A549 (cell line): ENCODE measurements at regions not wholly inside any gene's neighbourhood (a gene's known extent, or its start where the extent isn't known, plus 50 kb on each side); places are given as distances from the start of the nearest gene placed in this dataset.

Source experiments
- BHLHE40 ChIP-seq: IDR thresholded peaks from 2 replicates; pipeline ENCODE4 v1.6.1; 2012; ENCODE audit warnings: low read depth, low read length, inconsistent platforms
- CEBPB ChIP-seq, 2 experiments: fragments of >200 bp in 1 of 2; sonication (Bioruptor Twin) in 1 of 2; formaldehyde crosslinking in 1 of 2; IDR thresholded peaks; 2 replicates each; pipeline ENCODE4 v1.6.1; 2012 to 2016
- EP300 ChIP-seq, 2 experiments: fragments of >200 bp; sonication (Bioruptor Twin); formaldehyde crosslinking; IDR thresholded peaks; 2 replicates in 1 of 2; 3 replicates in 1 of 2; pipeline ENCODE4 v1.6.1; 2016 to 2017
- HDAC2 ChIP-seq: fragments of 200-600 bp; sonication (generic); IDR thresholded peaks from 2 replicates; pipeline ENCODE4 v1.6.1; 2016
- NPAS2 ChIP-seq: fragments of 250-450 bp; sonication (Bioruptor Pico); IDR thresholded peaks from 2 replicates; pipeline ENCODE4 v1.8.0; 2022; ENCODE audit warnings: mild to moderate bottlenecking, moderate library complexity, borderline replicate concordance
- POLR2A ChIP-seq: IDR thresholded peaks from 2 replicates; pipeline ENCODE4 v1.6.1; 2012; ENCODE audit warnings: mild to moderate bottlenecking, low read length
- RFX5 ChIP-seq: fragments of 450-650 bp; IDR thresholded peaks from 2 replicates; pipeline ENCODE4 v1.7.1; 2014; ENCODE audit warnings: antibody characterized with exemption, mild to moderate bottlenecking, moderate library complexity
- TP53 ChIP-seq: fragments of 250-450 bp; sonication (Bioruptor Pico); IDR thresholded peaks from 2 replicates; pipeline ENCODE4 v1.5.0; 2021; ENCODE audit warnings: mild to moderate bottlenecking, moderate library complexity
- TF ChIP-seq, protein P1 (sequence below): fragments of >200 bp; sonication (Bioruptor Twin); formaldehyde crosslinking; IDR thresholded peaks from 3 replicates; pipeline ENCODE4 v1.5.1; 2016
- TF ChIP-seq, protein P2 (sequence below): fragments of 200-600 bp; sonication (generic); IDR thresholded peaks from 2 replicates; pipeline ENCODE4 v1.6.1; 2016; ENCODE audit warnings: antibody characterized with exemption, mild to moderate bottlenecking, moderate library complexity
- TF ChIP-seq, protein P3 (sequence below): fragments of 150-350 bp; IDR thresholded peaks from 2 replicates; pipeline ENCODE4 v1.6.1; 2014; ENCODE audit warnings: low read depth, mild to moderate bottlenecking, low read length

DNA sequence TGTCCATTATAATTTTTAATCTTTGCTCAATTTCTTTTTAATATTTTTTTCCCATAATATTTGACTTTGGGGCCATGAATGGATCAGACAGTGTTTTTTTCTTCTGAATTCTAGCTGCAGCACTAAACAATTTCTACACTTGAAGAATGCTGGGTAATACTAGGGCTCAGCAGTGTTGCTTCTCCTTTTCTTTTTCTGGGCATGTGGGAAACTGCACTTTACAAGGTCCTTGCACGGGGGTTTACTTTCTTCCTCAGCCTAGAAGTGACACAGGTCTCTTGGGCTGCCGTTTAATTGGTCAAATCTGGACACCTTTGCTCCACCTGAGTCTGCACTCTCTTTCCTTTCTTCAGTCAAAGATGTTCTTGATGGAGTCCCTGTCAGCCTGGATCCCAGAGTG lies 135.4 kb upstream of the APCDD1 start:
- TF ChIP-seq, protein P1, sequence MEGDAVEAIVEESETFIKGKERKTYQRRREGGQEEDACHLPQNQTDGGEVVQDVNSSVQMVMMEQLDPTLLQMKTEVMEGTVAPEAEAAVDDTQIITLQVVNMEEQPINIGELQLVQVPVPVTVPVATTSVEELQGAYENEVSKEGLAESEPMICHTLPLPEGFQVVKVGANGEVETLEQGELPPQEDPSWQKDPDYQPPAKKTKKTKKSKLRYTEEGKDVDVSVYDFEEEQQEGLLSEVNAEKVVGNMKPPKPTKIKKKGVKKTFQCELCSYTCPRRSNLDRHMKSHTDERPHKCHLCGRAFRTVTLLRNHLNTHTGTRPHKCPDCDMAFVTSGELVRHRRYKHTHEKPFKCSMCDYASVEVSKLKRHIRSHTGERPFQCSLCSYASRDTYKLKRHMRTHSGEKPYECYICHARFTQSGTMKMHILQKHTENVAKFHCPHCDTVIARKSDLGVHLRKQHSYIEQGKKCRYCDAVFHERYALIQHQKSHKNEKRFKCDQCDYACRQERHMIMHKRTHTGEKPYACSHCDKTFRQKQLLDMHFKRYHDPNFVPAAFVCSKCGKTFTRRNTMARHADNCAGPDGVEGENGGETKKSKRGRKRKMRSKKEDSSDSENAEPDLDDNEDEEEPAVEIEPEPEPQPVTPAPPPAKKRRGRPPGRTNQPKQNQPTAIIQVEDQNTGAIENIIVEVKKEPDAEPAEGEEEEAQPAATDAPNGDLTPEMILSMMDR = no peak
- TF ChIP-seq CEBPB (IDR thresholded peaks at IDR 0.05) (no peak), EP300 (IDR thresholded peaks at IDR 0.05) (no peak), TP53 (CRISPR knock-in tag) (no peak), POLR2A (no peak), BHLHE40 (no peak), HDAC2 (no peak), RFX5 (no peak), NPAS2 (CRISPR knock-in tag) (no peak)
- TF ChIP-seq, protein P2, sequence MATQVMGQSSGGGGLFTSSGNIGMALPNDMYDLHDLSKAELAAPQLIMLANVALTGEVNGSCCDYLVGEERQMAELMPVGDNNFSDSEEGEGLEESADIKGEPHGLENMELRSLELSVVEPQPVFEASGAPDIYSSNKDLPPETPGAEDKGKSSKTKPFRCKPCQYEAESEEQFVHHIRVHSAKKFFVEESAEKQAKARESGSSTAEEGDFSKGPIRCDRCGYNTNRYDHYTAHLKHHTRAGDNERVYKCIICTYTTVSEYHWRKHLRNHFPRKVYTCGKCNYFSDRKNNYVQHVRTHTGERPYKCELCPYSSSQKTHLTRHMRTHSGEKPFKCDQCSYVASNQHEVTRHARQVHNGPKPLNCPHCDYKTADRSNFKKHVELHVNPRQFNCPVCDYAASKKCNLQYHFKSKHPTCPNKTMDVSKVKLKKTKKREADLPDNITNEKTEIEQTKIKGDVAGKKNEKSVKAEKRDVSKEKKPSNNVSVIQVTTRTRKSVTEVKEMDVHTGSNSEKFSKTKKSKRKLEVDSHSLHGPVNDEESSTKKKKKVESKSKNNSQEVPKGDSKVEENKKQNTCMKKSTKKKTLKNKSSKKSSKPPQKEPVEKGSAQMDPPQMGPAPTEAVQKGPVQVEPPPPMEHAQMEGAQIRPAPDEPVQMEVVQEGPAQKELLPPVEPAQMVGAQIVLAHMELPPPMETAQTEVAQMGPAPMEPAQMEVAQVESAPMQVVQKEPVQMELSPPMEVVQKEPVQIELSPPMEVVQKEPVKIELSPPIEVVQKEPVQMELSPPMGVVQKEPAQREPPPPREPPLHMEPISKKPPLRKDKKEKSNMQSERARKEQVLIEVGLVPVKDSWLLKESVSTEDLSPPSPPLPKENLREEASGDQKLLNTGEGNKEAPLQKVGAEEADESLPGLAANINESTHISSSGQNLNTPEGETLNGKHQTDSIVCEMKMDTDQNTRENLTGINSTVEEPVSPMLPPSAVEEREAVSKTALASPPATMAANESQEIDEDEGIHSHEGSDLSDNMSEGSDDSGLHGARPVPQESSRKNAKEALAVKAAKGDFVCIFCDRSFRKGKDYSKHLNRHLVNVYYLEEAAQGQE = no peak
- TF ChIP-seq, protein P3, sequence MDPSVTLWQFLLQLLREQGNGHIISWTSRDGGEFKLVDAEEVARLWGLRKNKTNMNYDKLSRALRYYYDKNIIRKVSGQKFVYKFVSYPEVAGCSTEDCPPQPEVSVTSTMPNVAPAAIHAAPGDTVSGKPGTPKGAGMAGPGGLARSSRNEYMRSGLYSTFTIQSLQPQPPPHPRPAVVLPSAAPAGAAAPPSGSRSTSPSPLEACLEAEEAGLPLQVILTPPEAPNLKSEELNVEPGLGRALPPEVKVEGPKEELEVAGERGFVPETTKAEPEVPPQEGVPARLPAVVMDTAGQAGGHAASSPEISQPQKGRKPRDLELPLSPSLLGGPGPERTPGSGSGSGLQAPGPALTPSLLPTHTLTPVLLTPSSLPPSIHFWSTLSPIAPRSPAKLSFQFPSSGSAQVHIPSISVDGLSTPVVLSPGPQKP = no peak
